ENCODE measurements at regions not wholly inside any gene's neighbourhood (a gene's known extent, or its start where the extent isn't known, plus 50 kb on each side); places are given as distances from the start of the nearest gene placed in this dataset.

- peak; percentile 73; the same call in 1 of the 2 replicates for ATAC-seq
- in situ Hi-C loops (cut with HindIII; ENCODE audit: low pct_unique_long_range_greater_than_20kb, low sequenced_read_pairs): no loop called here
Measured at GRCh38 chr1:58841455-58841854, 57.6 kb upstream of the JUN start.

GRCh38 chr1:58842941-58843340, 59.1 kb upstream of the JUN start:
- BruUV-seq (replicated peaks): no TSS peak
- H3K4me1 ChIP-seq (ENCODE audit: control insufficient read depth, insufficient read depth, low read length): peaks cover 7% of the 10 kb centered on the region; the same call in 1 of the 2 replicates
- no peak for TF ChIP-seq CTCF (IDR thresholded peaks at IDR 0.05)
- TF ChIP-seq REST (IDR thresholded peaks at IDR 0.05; ENCODE audit: insufficient read depth in 1 of 2, low read depth in 2 of 2, low read length in 1 of 2): no peak
- TF ChIP-seq SIN3A (IDR thresholded peaks at IDR 0.05; ENCODE audit: borderline replicate concordance, insufficient read depth, low read depth, low read length): no peak
- TF ChIP-seq TCF7L2 (IDR thresholded peaks at IDR 0.05; ENCODE audit: low read depth, low read length): no peak
- no peak for TF ChIP-seq POLR2AphosphoS5 (IDR thresholded peaks at IDR 0.05; ENCODE audit: low read depth, low read length)

More at GRCh38 chr1:58841455-58841854, 57.6 kb upstream of the JUN start:
- ChIA-PET POLR2A (interaction anchor here (0.5 kb wide), 1 partner anchor 9 kb away, joined by 6 read pairs; no protein-coding TSS in a partner anchor), CTCF (no interaction called here)
- Histone ChIP-seq H3K9me3 (ENCODE audit: control insufficient read depth, insufficient read depth, low read depth, low read length) (no peaks in the 10 kb centered on the region), H3K36me3 (ENCODE audit: control insufficient read depth, insufficient read depth, low read length) (no peaks in the 10 kb centered on the region), H3K27me3 (ENCODE audit: control insufficient read depth, insufficient read depth, low read length) (no peaks in the 10 kb centered on the region), H3K4me1 (ENCODE audit: control insufficient read depth, insufficient read depth, low read length) (peaks cover 4% of the 10 kb centered on the region; the same call in 1 of the 2 replicates), H3K4me3 (ENCODE audit: low read depth in 2 of 2, low read length in 2 of 2) (no peak overlapping the region), H3K27ac (ENCODE audit: low read length) (peak overlapping the region; percentile 45; the same call in 1 of the 2 replicates)
- no TSS peak for BruUV-seq (replicated peaks)
- DNase-seq (ENCODE audit: low read depth, low spot score): no peak
- intact Hi-C loops (cut with micrococcal nuclease; ENCODE audit: unreplicated experiment): no loop called here
- peak; percentile 60 for TF ChIP-seq CTCF (IDR thresholded peaks at IDR 0.05)
- no peak for TF ChIP-seq POLR2AphosphoS5 (IDR thresholded peaks at IDR 0.05; ENCODE audit: low read depth, low read length)

More at GRCh38 chr1:58842941-58843340, 59.1 kb upstream of the JUN start:
- Histone ChIP-seq H3K27me3 (ENCODE audit: control insufficient read depth, insufficient read depth, low read length) (no peaks in the 10 kb centered on the region), H3K27ac (ENCODE audit: low read length) (no peak overlapping the region), H3K4me3 (ENCODE audit: low read depth in 2 of 2, low read length in 2 of 2) (no peak overlapping the region), H3K9me3 (ENCODE audit: control insufficient read depth, insufficient read depth, low read depth, low read length) (no peaks in the 10 kb centered on the region), H3K36me3 (ENCODE audit: control insufficient read depth, insufficient read depth, low read length) (no peaks in the 10 kb centered on the region)
- intact Hi-C loops (cut with micrococcal nuclease; ENCODE audit: unreplicated experiment) (no loop called here), in situ Hi-C loops (cut with HindIII; ENCODE audit: low pct_unique_long_range_greater_than_20kb, low sequenced_read_pairs) (no loop called here)
- CTCF ChIA-PET: no interaction called here
- DNase-seq (ENCODE audit: low read depth, low spot score): no peak
- ATAC-seq: no peak
- POLR2A ChIA-PET: no interaction called here
